Central memory CD8-positive, alpha-beta T cell (primary cell): ENCODE measurements at regions not wholly inside any gene's neighbourhood (a gene's known extent, or its start where the extent isn't known, plus 50 kb on each side); places are given as distances from the start of the nearest gene placed in this dataset.

Experiments used
- ATAC-seq: fragments of 150-1000 bp; cut with Tn5 transposase; replicated peaks from 2 replicates; pipeline ENCODE4 v1.10.0; 2022; ENCODE audit warnings: mild to moderate bottlenecking, moderate FRiP score, moderate number of reproducible peaks; ENCODE audit not compliant: poor library complexity, severe bottlenecking; ENCODE audit errors: extremely low read depth
- DNase-seq, 2 donors: peaks; one replicate each; pipeline ENCODE4 v3.0.0; 2021; ENCODE audit warnings: low spot score in 2 of 2
- H3K27ac Mint-ChIP-seq: one replicate; pipeline ENCODE4 v1.8.0; 2022; ENCODE audit warnings: low read depth, mild to moderate bottlenecking, moderate library complexity, mixed read lengths
- H3K27me3 Mint-ChIP-seq: one replicate; pipeline ENCODE4 v1.8.0; 2022; ENCODE audit warnings: mixed read lengths
- H3K36me3 Mint-ChIP-seq: one replicate; pipeline ENCODE4 v1.8.0; 2022; ENCODE audit warnings: mild to moderate bottlenecking, moderate library complexity, mixed read lengths; ENCODE audit not compliant: insufficient read depth
- H3K4me1 Mint-ChIP-seq: one replicate; pipeline ENCODE4 v1.8.0; 2022; ENCODE audit warnings: mixed read lengths
- H3K4me3 Mint-ChIP-seq: one replicate; pipeline ENCODE4 v1.8.0; 2022; ENCODE audit warnings: mild to moderate bottlenecking, moderate library complexity, mixed read lengths
- H3K9me3 Mint-ChIP-seq: one replicate; pipeline ENCODE4 v1.8.0; 2022; ENCODE audit warnings: mixed read lengths

DNA sequence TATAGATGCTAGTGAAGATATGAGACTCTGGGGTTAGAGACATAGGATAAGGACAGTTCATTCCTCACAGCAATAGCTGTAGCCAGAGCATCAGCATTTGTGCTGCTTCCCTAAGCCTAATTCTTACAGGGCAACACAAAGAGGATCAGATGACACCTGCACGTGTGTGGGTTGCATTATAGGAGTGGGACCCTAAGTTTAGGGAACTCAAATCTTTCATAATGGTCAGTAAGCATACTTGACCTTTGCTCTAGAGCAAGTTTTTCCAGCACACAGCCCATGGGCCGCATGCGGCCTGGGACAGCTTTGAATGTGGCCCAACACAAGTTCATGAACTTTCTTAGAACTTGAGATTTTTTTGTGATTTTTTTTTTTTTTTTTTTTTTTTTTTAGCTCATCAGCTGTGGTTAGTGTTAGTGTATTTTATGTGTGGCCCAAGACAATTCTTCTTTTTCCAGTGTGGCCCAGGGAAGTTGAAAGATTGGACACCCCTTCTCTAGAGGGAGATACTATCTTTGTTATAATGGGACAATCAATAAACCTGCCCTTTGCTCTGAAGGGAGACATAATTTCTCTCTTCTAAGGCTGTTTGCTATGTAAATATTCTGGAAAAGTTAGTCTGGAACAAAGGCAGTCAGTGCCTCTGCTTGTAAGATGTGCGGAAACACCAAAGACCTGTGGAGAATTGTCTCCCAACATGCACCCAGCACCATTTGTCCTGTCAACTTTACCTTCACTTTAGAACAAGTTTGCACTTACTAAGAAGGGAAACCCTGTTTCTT is 650.2 kb downstream of the ZNF674 start:
- Mint-ChIP-seq H3K36me3 (no peaks in the 10 kb centered on the region), H3K27ac (no peak overlapping the region), H3K4me1 (no peaks in the 10 kb centered on the region), H3K9me3 (no peaks in the 10 kb centered on the region), H3K27me3 (no peaks in the 10 kb centered on the region), H3K4me3 (no peak overlapping the region)
- no peak for ATAC-seq
- DNase-seq: no peak

DNA sequence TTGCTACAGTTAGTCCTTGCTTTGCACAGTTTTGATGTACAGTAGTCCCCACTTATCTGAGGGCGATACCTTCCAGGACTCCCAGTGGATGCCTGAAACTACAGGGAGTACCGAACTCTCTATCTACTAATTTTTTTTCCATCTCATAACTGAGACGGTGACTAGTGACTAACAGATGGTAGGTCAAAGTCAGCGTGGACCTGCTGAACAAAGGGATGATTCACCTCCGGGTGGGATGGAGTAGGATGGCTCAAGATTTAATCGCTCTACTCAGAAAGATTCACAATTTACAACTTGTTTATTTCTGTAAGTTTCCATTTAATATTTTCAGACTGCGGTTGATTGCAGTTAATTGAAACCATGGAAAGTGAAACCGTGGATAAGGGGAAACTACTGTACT is 655.8 kb downstream of the ZNF674 start:
- Mint-ChIP-seq H3K4me1 (no peaks in the 10 kb centered on the region), H3K27me3 (no peaks in the 10 kb centered on the region), H3K4me3 (no peak overlapping the region), H3K27ac (no peak overlapping the region), H3K36me3 (peaks cover 1% of the 10 kb centered on the region), H3K9me3 (no peaks in the 10 kb centered on the region)
- DNase-seq: no peak
- no peak for ATAC-seq

DNA sequence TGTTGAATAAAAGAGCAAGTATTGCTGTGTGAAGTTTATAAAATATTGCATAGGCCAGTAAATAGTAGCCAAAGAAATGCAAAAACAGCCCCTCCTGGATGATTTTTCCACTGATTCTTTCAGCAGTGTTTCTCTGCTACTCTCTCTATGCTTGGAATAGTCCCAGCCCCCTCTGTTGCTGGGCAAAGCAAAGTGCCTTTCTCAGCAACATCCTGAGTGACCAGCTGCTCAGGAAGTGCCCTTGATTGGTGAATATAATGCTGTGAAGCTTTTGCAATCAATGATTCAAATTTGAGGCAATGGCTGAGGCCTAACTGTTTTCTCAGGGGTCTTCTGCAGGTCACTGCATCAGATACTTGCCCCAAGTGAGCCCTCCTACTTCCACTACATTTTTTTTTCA is 656.7 kb downstream of the ZNF674 start:
- Mint-ChIP-seq H3K4me3 (no peak overlapping the region), H3K9me3 (no peaks in the 10 kb centered on the region), H3K27ac (no peak overlapping the region), H3K4me1 (no peaks in the 10 kb centered on the region), H3K36me3 (peaks cover 1% of the 10 kb centered on the region), H3K27me3 (no peaks in the 10 kb centered on the region)
- no peak for DNase-seq
- no peak for ATAC-seq

DNA sequence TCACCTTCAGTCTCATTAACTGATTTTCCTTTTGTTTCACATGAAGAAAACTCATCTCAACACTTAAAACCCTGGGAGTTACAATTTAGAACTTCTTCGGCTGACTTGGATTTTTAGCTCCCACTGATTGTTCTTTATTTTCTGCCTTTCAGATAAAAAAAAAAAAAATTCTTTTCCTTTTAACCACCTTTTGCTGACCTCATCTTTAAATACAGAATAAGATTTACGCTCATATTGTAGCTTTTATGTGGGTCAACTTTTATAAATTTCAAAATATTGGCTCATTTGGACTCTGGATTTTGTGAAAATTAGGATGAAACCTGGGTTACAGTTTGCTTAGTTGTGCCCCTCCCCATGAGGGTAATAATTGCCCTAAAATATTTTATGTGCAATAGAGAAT is 659.3 kb downstream of the ZNF674 start:
- no peak overlapping the region for H3K4me3 Mint-ChIP-seq
- no peaks in the 10 kb centered on the region for H3K27me3 Mint-ChIP-seq
- no peaks in the 10 kb centered on the region for H3K9me3 Mint-ChIP-seq

DNA sequence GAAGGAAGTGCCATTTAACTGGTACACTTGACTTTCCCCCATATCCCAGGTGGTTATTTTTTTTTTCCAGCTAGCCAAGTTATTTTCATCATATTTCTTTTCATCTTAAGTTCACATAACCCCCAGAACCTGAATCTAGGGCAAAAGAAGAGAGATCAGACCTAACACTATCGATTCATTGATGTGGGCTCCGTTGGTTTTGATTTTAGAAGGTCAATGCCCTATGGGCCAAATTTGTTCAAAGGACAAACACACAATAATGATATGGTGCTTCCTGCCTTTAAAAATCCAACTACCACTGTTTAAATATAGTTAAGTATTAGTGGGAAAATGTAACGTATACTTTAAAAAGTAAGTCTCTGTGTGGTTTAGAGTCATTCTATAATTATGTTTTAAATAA is 665.7 kb downstream of the ZNF674 start:
- H3K9me3 Mint-ChIP-seq: no peaks in the 10 kb centered on the region
- no peaks in the 10 kb centered on the region for H3K27me3 Mint-ChIP-seq
- H3K4me3 Mint-ChIP-seq: no peak overlapping the region
- DNase-seq: no peak
- no peak for ATAC-seq
- no peaks in the 10 kb centered on the region for H3K36me3 Mint-ChIP-seq
- H3K4me1 Mint-ChIP-seq: peaks cover 16% of the 10 kb centered on the region
- H3K27ac Mint-ChIP-seq: no peak overlapping the region

More for the DNA sequence above, 659.3 kb downstream of the ZNF674 start:
- Mint-ChIP-seq H3K36me3 (peaks cover 1% of the 10 kb centered on the region), H3K4me1 (peaks cover 11% of the 10 kb centered on the region), H3K27ac (no peak overlapping the region)
- DNase-seq (no peak), ATAC-seq (no peak)

DNA sequence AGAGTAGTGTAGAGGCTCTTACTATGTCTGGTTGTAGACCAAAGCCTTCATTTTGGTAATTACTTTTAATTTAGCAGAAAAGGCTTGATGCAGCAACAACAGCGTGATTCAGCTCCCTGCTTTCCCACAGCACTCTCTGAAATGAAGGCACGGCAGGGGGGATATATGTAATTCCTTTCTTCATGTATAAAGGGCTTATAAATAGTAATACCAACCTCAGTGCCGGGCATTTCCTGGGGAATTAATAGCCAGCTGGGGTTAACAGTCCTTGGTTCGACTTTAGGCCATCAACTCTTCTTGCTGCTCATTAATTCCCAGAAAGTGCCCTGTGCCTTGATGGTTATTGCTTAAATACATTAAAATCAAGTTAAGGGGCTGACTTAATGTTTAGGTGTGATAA is 669.0 kb downstream of the ZNF674 start:
- DNase-seq (no peak), ATAC-seq (no peak)
- H3K4me1 Mint-ChIP-seq: peaks cover 23% of the 10 kb centered on the region
- no peaks in the 10 kb centered on the region for H3K36me3 Mint-ChIP-seq
- no peaks in the 10 kb centered on the region for H3K27me3 Mint-ChIP-seq
- H3K27ac Mint-ChIP-seq: no peak overlapping the region
- no peaks in the 10 kb centered on the region for H3K9me3 Mint-ChIP-seq
- no peak overlapping the region for H3K4me3 Mint-ChIP-seq

DNA sequence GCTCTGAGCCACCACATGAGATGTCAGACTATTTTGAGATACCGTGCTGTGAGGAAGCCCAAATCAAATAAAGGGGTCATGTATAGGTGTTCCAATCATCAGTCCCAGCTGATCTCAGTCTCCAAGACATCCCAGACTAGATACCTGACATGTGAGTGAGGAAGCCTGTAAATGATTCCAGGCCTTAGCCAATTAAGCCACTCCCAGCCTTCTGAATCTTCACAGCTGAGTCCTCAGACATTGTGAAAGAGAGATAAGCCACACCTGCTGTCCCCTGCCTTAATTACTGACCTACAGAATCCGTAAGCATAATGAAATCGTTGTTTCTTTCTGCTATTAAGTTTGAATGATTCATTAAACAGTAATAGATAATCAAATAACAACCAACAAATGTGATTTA is 671.4 kb downstream of the ZNF674 start:
- no peak overlapping the region for H3K27ac Mint-ChIP-seq
- H3K9me3 Mint-ChIP-seq: no peaks in the 10 kb centered on the region
- DNase-seq (no peak), ATAC-seq (no peak)
- no peak overlapping the region for H3K4me3 Mint-ChIP-seq
- no peaks in the 10 kb centered on the region for H3K36me3 Mint-ChIP-seq
- H3K4me1 Mint-ChIP-seq: peaks cover 15% of the 10 kb centered on the region
- H3K27me3 Mint-ChIP-seq: no peaks in the 10 kb centered on the region

DNA sequence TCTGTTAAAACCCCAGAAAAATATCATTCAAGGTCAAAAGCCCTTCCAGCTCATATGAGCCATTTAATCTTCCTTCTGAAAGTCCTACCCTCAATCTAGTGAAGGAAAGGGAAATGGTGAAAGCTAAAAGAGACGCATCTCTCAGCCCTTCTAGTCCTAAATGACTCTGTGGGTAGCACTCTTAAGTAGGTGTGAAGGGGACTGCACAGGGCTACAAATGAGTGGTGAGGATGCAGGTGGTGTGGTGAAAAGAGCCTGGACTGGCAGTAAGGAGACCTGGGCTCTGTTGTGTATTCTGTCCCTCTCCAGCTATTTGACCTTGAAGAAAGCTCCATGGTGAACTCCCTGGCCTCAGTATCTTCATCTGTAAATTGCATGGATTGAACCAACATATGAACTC is 671.8 kb upstream of the DIPK2B start:
- H3K36me3 Mint-ChIP-seq: no peaks in the 10 kb centered on the region
- no peak overlapping the region for H3K4me3 Mint-ChIP-seq
- ATAC-seq (peak; percentile 88), DNase-seq (no peak)
- peak overlapping the region; percentile 23 for H3K27ac Mint-ChIP-seq
- no peaks in the 10 kb centered on the region for H3K27me3 Mint-ChIP-seq
- no peaks in the 10 kb centered on the region for H3K9me3 Mint-ChIP-seq
- peaks cover 15% of the 10 kb centered on the region for H3K4me1 Mint-ChIP-seq

DNA sequence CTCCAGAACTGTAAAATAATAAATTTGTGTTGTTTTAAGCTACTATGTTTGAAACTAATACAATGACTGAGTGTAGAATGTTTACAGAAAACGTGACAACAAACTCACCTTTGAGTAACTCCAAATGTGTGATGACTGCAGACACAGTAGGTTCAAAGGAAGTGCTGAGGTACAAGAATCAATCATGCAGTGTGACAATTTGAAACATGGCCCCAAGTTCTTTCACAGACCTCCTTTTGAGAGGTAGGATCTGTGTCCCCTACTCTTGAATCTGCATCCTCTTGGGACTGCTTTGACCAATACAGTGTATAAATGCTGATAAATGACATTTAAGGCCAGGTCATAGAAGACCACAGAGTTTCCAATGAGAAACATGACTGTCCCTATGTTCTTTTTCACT is 667.7 kb upstream of the DIPK2B start:
- Mint-ChIP-seq H3K9me3 (no peaks in the 10 kb centered on the region), H3K27ac (no peak overlapping the region), H3K36me3 (no peaks in the 10 kb centered on the region), H3K27me3 (no peaks in the 10 kb centered on the region), H3K4me3 (no peak overlapping the region), H3K4me1 (peaks cover 15% of the 10 kb centered on the region)
- no peak for ATAC-seq
- no peak for DNase-seq

DNA sequence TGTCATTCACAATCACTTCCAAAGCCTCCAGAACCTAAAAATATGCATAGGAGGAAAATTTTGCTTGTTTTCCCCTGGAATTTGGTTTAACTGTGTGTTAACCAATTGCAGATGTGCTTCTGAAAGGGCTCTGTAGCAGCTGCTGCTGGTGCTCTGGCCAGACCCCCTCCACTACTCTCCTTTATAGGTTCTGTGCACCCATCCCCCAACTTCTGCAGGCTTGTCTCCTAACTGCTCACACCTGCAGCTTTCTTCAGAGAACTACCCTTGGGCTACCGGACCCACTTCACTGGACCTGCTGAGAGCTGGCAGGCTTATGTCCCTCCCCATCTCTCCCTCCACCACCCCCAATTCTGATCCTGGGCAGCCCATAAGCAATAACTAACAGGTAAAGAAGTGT is 662.1 kb upstream of the DIPK2B start:
- H3K9me3 Mint-ChIP-seq: no peaks in the 10 kb centered on the region
- no peak for ATAC-seq
- no peaks in the 10 kb centered on the region for H3K4me1 Mint-ChIP-seq
- no peak overlapping the region for H3K4me3 Mint-ChIP-seq
- DNase-seq: no peak
- no peak overlapping the region for H3K27ac Mint-ChIP-seq
- H3K36me3 Mint-ChIP-seq: no peaks in the 10 kb centered on the region
- H3K27me3 Mint-ChIP-seq: no peaks in the 10 kb centered on the region

DNA sequence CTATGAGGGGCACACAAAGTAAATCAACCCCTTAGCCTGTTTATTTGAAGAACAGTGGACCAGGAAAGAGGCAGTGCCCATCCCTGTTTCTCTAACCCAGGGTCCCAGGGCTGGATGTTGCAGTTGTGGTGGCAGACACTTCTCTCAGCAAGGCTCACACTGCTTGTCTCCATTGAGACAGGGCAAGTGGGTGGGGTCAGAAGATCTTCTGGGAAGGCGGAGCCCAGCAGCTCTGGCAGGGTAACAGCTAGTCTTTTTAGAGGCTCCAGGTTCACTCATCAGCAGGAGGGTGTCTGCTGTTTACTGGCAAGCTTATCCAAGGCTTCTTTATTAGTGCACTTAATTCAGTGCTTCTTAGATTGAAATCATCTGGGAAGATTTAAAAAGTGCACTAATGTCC is 659.8 kb upstream of the DIPK2B start:
- H3K9me3 Mint-ChIP-seq: no peaks in the 10 kb centered on the region
- no peak overlapping the region for H3K27ac Mint-ChIP-seq
- no peaks in the 10 kb centered on the region for H3K27me3 Mint-ChIP-seq
- ATAC-seq: no peak
- no peaks in the 10 kb centered on the region for H3K4me1 Mint-ChIP-seq
- no peak for DNase-seq
- H3K4me3 Mint-ChIP-seq: no peak overlapping the region
- no peaks in the 10 kb centered on the region for H3K36me3 Mint-ChIP-seq

DNA sequence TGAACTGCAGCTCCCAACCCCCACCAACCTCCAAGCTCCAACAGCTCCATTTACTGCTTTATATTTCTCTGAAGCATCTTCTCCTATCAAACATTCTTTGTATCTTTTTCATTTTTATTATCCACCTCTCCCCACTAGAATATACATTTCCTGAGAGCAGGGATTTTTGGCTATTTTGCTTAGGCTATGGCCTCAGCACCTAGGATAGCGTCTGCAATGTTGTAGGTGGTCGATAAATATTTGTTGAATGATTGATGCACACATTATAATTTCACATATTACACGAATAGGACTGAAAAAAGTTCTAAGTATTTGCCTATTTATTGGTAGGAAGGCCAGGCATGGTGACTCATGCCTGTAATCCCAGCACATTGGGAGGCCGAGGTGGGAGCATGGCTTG is 658.7 kb upstream of the DIPK2B start:
- H3K4me3 Mint-ChIP-seq: no peak overlapping the region
- no peaks in the 10 kb centered on the region for H3K27me3 Mint-ChIP-seq
- no peak overlapping the region for H3K27ac Mint-ChIP-seq
- no peaks in the 10 kb centered on the region for H3K9me3 Mint-ChIP-seq
- H3K36me3 Mint-ChIP-seq: no peaks in the 10 kb centered on the region
- DNase-seq (no peak), ATAC-seq (no peak)
- no peaks in the 10 kb centered on the region for H3K4me1 Mint-ChIP-seq

DNA sequence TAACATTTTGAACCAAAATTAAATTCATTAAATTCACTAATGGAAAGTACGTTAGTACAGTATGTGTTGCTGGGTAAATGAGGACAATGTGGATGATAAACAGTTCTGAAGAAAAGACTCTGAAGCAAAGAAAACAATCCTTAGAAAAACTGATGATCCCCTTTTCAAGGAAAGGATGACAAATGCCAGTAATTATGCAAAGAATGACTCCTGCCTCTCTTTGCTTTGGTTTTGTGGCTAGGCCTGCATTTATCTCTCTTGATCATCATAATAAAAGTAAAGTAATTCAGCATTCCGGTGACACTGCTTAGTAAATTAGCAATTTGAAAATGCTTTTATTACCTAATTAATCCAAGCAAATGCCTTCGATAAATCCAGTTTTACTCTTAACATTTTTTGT is 652.2 kb upstream of the DIPK2B start:
- DNase-seq (no peak), ATAC-seq (no peak)
- Mint-ChIP-seq H3K9me3 (no peaks in the 10 kb centered on the region), H3K27ac (no peak overlapping the region), H3K4me3 (no peak overlapping the region), H3K27me3 (no peaks in the 10 kb centered on the region), H3K4me1 (peaks cover 15% of the 10 kb centered on the region), H3K36me3 (peaks cover 6% of the 10 kb centered on the region)
